ENCODE measurements at regions not wholly inside any gene's neighbourhood (a gene's known extent, or its start where the extent isn't known, plus 50 kb on each side); places are given as distances from the start of the nearest gene placed in this dataset.

GRCh38 chrX:142686653-142687283 is 339.0 kb upstream of the SPANXN4 start:
- Histone ChIP-seq H3K9me3 (no peaks in the 10 kb centered on the region), H3K4me3 (no peak overlapping the region), H3K27ac (no peak overlapping the region), H3K36me3 (no peaks in the 10 kb centered on the region), H3K27me3 (no peaks in the 10 kb centered on the region), H3K4me1 (no peaks in the 10 kb centered on the region)
- peak in 1 of 4 donors; percentile 15 for TF ChIP-seq CTCF (IDR thresholded peaks at IDR 0.05)
- TF ChIP-seq POLR2A (IDR thresholded peaks at IDR 0.05), result no peak
- 18% methylated on average over 3 of the region's 3 CpGs for WGBS (ENCODE audit: insufficient coverage, low coverage, low lambda C conversion rate, missing lambda C conversion rate)
- intact Hi-C loops (cut with DNase I), result no loop called here
- ATAC-seq (peak; percentile 18 to 79 (median 68)), DNase-seq (no peak)

GRCh38 chrX:142686206-142686605 is 339.5 kb upstream of the SPANXN4 start:
- no peaks in the 10 kb centered on the region for H3K4me1 ChIP-seq
- H3K27ac ChIP-seq, result no peak overlapping the region
- no peaks in the 10 kb centered on the region for H3K9me3 ChIP-seq
- no peak overlapping the region for H3K4me3 ChIP-seq
- no peaks in the 10 kb centered on the region for H3K36me3 ChIP-seq
- H3K27me3 ChIP-seq, result no peaks in the 10 kb centered on the region
- ATAC-seq (no peak), DNase-seq (no peak)
- 53% methylated on average over 1 of the region's 1 CpG for WGBS (ENCODE audit: insufficient coverage, low coverage, low lambda C conversion rate, missing lambda C conversion rate)
- intact Hi-C loops (cut with DNase I), result no loop called here
- TF ChIP-seq POLR2A (IDR thresholded peaks at IDR 0.05) (no peak), CTCF (IDR thresholded peaks at IDR 0.05) (no peak)

DNA sequence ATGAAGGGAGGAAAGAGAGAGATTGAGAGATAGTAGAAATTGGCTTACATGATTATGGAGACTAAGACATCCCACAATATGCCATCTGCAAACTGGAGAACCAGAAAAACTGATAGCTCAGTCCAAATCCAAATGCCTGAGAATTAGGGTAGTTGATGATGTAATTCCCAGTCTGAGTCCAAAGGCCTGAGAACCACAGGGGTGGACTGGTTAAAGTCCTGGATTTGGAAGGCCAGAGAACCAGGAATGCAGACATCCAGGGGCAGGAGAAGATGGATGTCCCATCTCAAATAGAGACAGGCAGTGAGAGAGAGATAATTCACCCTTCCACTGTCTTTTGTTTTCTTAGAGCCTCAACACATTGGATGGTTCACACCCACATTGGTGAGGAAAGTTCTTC is 345.7 kb upstream of the SPANXN4 start:
- intact Hi-C loops (cut with DNase I), result no loop called here
- no peaks in the 10 kb centered on the region for H3K36me3 ChIP-seq
- no peak overlapping the region for H3K27ac ChIP-seq
- no peaks in the 10 kb centered on the region for H3K4me1 ChIP-seq
- TF ChIP-seq POLR2A (IDR thresholded peaks at IDR 0.05) (no peak), CTCF (IDR thresholded peaks at IDR 0.05) (no peak)
- DNase-seq (no peak), ATAC-seq (peak in 3 of 4 donors; percentile 18 to 64 (median 47))
- no peaks in the 10 kb centered on the region for H3K9me3 ChIP-seq
- H3K4me3 ChIP-seq, result no peak overlapping the region
- H3K27me3 ChIP-seq, result no peaks in the 10 kb centered on the region

- H3K27ac ChIP-seq, result no peak overlapping the region
- intact Hi-C loops (cut with DNase I), result no loop called here
- ATAC-seq (no peak), DNase-seq (no peak)
- H3K36me3 ChIP-seq, result no peaks in the 10 kb centered on the region
- no peaks in the 10 kb centered on the region for H3K27me3 ChIP-seq
- no peak overlapping the region for H3K4me3 ChIP-seq
- H3K4me1 ChIP-seq, result no peaks in the 10 kb centered on the region
- peaks cover 0 to 7% (median 0%) of the 10 kb centered on the region in 4 donors for H3K9me3 ChIP-seq
- TF ChIP-seq CTCF (IDR thresholded peaks at IDR 0.05) (no peak), POLR2A (IDR thresholded peaks at IDR 0.05) (no peak)
- 100% methylated on average over 1 of the region's 1 CpG for WGBS (ENCODE audit: insufficient coverage, low coverage, low lambda C conversion rate, missing lambda C conversion rate)
Observed at GRCh38 chrX:142671036-142671435, 354.7 kb upstream of the SPANXN4 start.

Measured in right lobe of liver (tissue), 6 donors.